ENCODE measurements at regions not wholly inside any gene's neighbourhood (a gene's known extent, or its start where the extent isn't known, plus 50 kb on each side); places are given as distances from the start of the nearest gene placed in this dataset.
A peak's percentile ranks its signal among the peaks of the same experiment; 100 is the strongest.
"Not testable (repeated sequence)": the region's sequence is repeated elsewhere in the genome, so short reads cannot be mapped to it uniquely, and the experiment has no call there.

- no peak for DNase-seq (ENCODE audit: low spot score)
Observed at GRCh38 chr15:49706805-49707204, 86.0 kb downstream of the DTWD1 start.

- no peak for DNase-seq (ENCODE audit: low spot score)
Observed at GRCh38 chr15:49707598-49707997, 86.8 kb downstream of the DTWD1 start.

GRCh38 chr15:49709646-49710214 lies 88.9 kb downstream of the DTWD1 start:
- DNase-seq (ENCODE audit: low spot score), result no peak

GRCh38 chr15:49712162-49712561 lies 91.3 kb downstream of the DTWD1 start:
- DNase-seq (ENCODE audit: low spot score), result no peak

GRCh38 chr15:49712846-49713450 lies 92.1 kb downstream of the DTWD1 start:
- DNase-seq (ENCODE audit: low spot score), result no peak

GRCh38 chr15:49715211-49715610 lies 94.4 kb downstream of the DTWD1 start:
- DNase-seq (ENCODE audit: low spot score), result no peak

- DNase-seq (ENCODE audit: low spot score), result no peak
Observed at GRCh38 chr15:49715701-49716100, 94.9 kb downstream of the DTWD1 start.

- no peak for DNase-seq (ENCODE audit: low spot score)
Observed at GRCh38 chr15:49718234-49718633, 97.4 kb downstream of the DTWD1 start.

GRCh38 chr15:49718846-49719245 lies 98.0 kb downstream of the DTWD1 start:
- no peak for DNase-seq (ENCODE audit: low spot score)

GRCh38 chr15:49720261-49720660 lies 99.4 kb downstream of the DTWD1 start:
- DNase-seq (ENCODE audit: low spot score), result no peak

GRCh38 chr15:49721091-49721490 lies 100.2 kb downstream of the DTWD1 start:
- no peak for DNase-seq (ENCODE audit: low spot score)

GRCh38 chr15:49721621-49722020 lies 100.8 kb downstream of the DTWD1 start:
- peak; percentile 28 for DNase-seq (ENCODE audit: low spot score)

GRCh38 chr15:49723981-49724380 lies 103.1 kb downstream of the DTWD1 start:
- DNase-seq (ENCODE audit: low spot score), result no peak

GRCh38 chr15:49731187-49732099 lies 110.6 kb downstream of the DTWD1 start:
- DNase-seq (ENCODE audit: low spot score), result no peak

GRCh38 chr15:49732109-49732508 lies 111.3 kb downstream of the DTWD1 start:
- DNase-seq (ENCODE audit: low spot score), result not testable (repeated sequence)

- not testable (repeated sequence) for DNase-seq (ENCODE audit: low spot score)
Observed at GRCh38 chr15:49734089-49734488, 113.2 kb downstream of the DTWD1 start.

- no peak for DNase-seq (ENCODE audit: low spot score)
Observed at GRCh38 chr15:49734831-49735508, 114.1 kb downstream of the DTWD1 start.

GRCh38 chr15:49737127-49737526 lies 116.3 kb downstream of the DTWD1 start:
- DNase-seq (ENCODE audit: low spot score), result no peak

- DNase-seq (ENCODE audit: low spot score), result no peak
Observed at GRCh38 chr15:49741712-49742111, 120.9 kb downstream of the DTWD1 start.

GRCh38 chr15:49742381-49742780 lies 121.5 kb downstream of the DTWD1 start:
- DNase-seq (ENCODE audit: low spot score), result no peak

- DNase-seq (ENCODE audit: low spot score), result no peak
Observed at GRCh38 chr15:49747340-49747739, 126.5 kb downstream of the DTWD1 start.

GRCh38 chr15:49748791-49749190 lies 127.9 kb downstream of the DTWD1 start:
- DNase-seq (ENCODE audit: low spot score), result no peak

GRCh38 chr15:49750553-49750952 lies 129.7 kb downstream of the DTWD1 start:
- no peak for DNase-seq (ENCODE audit: low spot score)
